Lower leg skin (tissue), 4 donors: ENCODE measurements at regions not wholly inside any gene's neighbourhood (a gene's known extent, or its start where the extent isn't known, plus 50 kb on each side); places are given as distances from the start of the nearest gene placed in this dataset.
"Not testable (repeated sequence)": the region's sequence is repeated elsewhere in the genome, so short reads cannot be mapped to it uniquely, and the experiment has no call there.

Source experiments
- DNase-seq, 2 donors: peaks; one replicate each; pipeline ENCODE4 v3.0.0-alpha.2; 2019; ENCODE audit warnings: low spot score in 2 of 2
- H3K4me3 ChIP-seq: fragments of 200-600 bp; sonication (generic); 2 replicates; pipeline ENCODE4 v1.5.1; 2017; ENCODE audit warnings: mild to moderate bottlenecking, low read depth; ENCODE audit not compliant: poor library complexity, severe bottlenecking
- CTCF ChIP-seq, 3 donors: fragments of 450-650 bp; IDR thresholded peaks; one replicate each; pipeline ENCODE4 v1.5.1; 2016; ENCODE audit warnings: antibody characterized with exemption in 3 of 3, mild to moderate bottlenecking in 3 of 3, moderate library complexity in 2 of 3
- POLR2A ChIP-seq, 2 donors: fragments of 450-650 bp; IDR thresholded peaks; one replicate each; pipeline ENCODE4 v1.6.1; 2016 to 2017; ENCODE audit warnings: antibody characterized with exemption in 2 of 2, mild to moderate bottlenecking in 1 of 2, moderate library complexity in 1 of 2
- WGBS, 2 donors: methylation state at CpG; one replicate each; pipeline ENCODE4 v1.1.5; 2018; 5-methylcytosine and 5-hydroxymethylcytosine counted together
- intact Hi-C: fragments of 100-400 bp; cut with DNase I; formaldehyde crosslinking; loops from one replicate; pipeline ENCODE4 v1.15.0; 2023; ENCODE audit warnings: low total_unique reads

GRCh38 chr7:56811081-56811480 lies 321.2 kb downstream of the ZNF479 start:
- no peak for DNase-seq
- WGBS, 2 donors = 88% methylated on average over 13 to 14 of the region's 14 CpGs
- TF ChIP-seq CTCF (IDR thresholded peaks at IDR 0.05) (no peak), POLR2A (IDR thresholded peaks at IDR 0.05) (no peak)
- no peak overlapping the region for H3K4me3 ChIP-seq
- intact Hi-C loops = no loop called here

- no peak for DNase-seq
- TF ChIP-seq POLR2A (IDR thresholded peaks at IDR 0.05) = no peak
- TF ChIP-seq CTCF (IDR thresholded peaks at IDR 0.05) = no peak
- no peak overlapping the region for H3K4me3 ChIP-seq
- intact Hi-C loops = no loop called here
- WGBS, 2 donors = 92 to 95% methylated on average over 15 of the region's 15 CpGs
Measured at GRCh38 chr7:56810466-56810865, 321.8 kb downstream of the ZNF479 start.

- intact Hi-C loops, H3K4me3 ChIP-seq, DNase-seq: not testable (repeated sequence)
- WGBS, 2 donors = 91 to 94% methylated on average over 18 to 19 of the region's 19 CpGs
Measured at GRCh38 chr7:56809734-56810133, 322.5 kb downstream of the ZNF479 start.

GRCh38 chr7:56804755-56805064 lies 327.5 kb downstream of the ZNF479 start:
- DNase-seq, intact Hi-C loops, H3K4me3 ChIP-seq: not testable (repeated sequence)
- 84 to 91% methylated on average over 12 of the region's 13 CpGs for WGBS, 2 donors

- WGBS, 2 donors = 85 to 89% methylated on average over 15 to 21 of the region's 30 CpGs
- H3K4me3 ChIP-seq, intact Hi-C loops: not testable (repeated sequence)
- DNase-seq = peak in 1 of 2 donors; percentile 76
Measured at GRCh38 chr7:56803965-56804754, 328.1 kb downstream of the ZNF479 start.

GRCh38 chr7:56803336-56803735 lies 328.9 kb downstream of the ZNF479 start:
- intact Hi-C loops = not testable (repeated sequence)
- peak in 1 of 2 donors; percentile 40 for DNase-seq
- WGBS, 2 donors = 78 to 80% methylated on average over 8 of the region's 8 CpGs

GRCh38 chr7:56802191-56802590 lies 330.0 kb downstream of the ZNF479 start:
- intact Hi-C loops, H3K4me3 ChIP-seq: not testable (repeated sequence)
- DNase-seq = peak in 1 of 2 donors; percentile 17
- WGBS, 2 donors = no CpG with 5 or more reads among the region's 9 CpGs

More at GRCh38 chr7:56803336-56803735, 328.9 kb downstream of the ZNF479 start:
- H3K4me3 ChIP-seq = not testable (repeated sequence)

- 50 to 56% methylated on average over 1 of the region's 10 CpGs for WGBS, 2 donors
- H3K4me3 ChIP-seq, intact Hi-C loops: not testable (repeated sequence)
- DNase-seq = peak in 1 of 2 donors; percentile 26
Measured at GRCh38 chr7:56801774-56802173, 330.5 kb downstream of the ZNF479 start.

- H3K4me3 ChIP-seq, intact Hi-C loops: not testable (repeated sequence)
- peak in 1 of 2 donors; percentile 52 for DNase-seq
- WGBS, 2 donors = 88 to 92% methylated on average over 11 of the region's 11 CpGs
Measured at GRCh38 chr7:56798876-56799275, 333.4 kb downstream of the ZNF479 start.

GRCh38 chr7:56787474-56787873 lies 344.8 kb downstream of the ZNF479 start:
- intact Hi-C loops, H3K4me3 ChIP-seq, DNase-seq: not testable (repeated sequence)
- WGBS, 2 donors = 56 to 60% methylated on average over 33 to 39 of the region's 39 CpGs
